OCI-M1 (cell line): ENCODE measurements at regions not wholly inside any gene's neighbourhood (a gene's known extent, or its start where the extent isn't known, plus 50 kb on each side); places are given as distances from the start of the nearest gene placed in this dataset.

Experiments
- DNase-seq: peaks from one replicate; lab custom pipeline; 2025; lab: John Stamatoyannopoulos, UW

- no peak for DNase-seq
These were observed 389.6 kb downstream of the YTHDC2 start for GRCh38 chr5:113902917-113903660.

GRCh38 chr5:113909782-113910181 is 396.3 kb downstream of the YTHDC2 start:
- DNase-seq: no peak

- no peak for DNase-seq
These were observed 404.5 kb downstream of the YTHDC2 start for GRCh38 chr5:113917997-113918396.

GRCh38 chr5:113922343-113922742 is 408.8 kb downstream of the YTHDC2 start:
- DNase-seq: no peak

- no peak for DNase-seq
These were observed 422.0 kb downstream of the YTHDC2 start for GRCh38 chr5:113935453-113935852.

GRCh38 chr5:113937301-113937700 is 423.8 kb downstream of the YTHDC2 start:
- no peak for DNase-seq

GRCh38 chr5:113939988-113940387 is 421.9 kb upstream of the KCNN2 start:
- no peak for DNase-seq

GRCh38 chr5:113950186-113950585 is 411.7 kb upstream of the KCNN2 start:
- DNase-seq: no peak

GRCh38 chr5:113965225-113965624 is 396.6 kb upstream of the KCNN2 start:
- no peak for DNase-seq

GRCh38 chr5:113969901-113970300 is 392.0 kb upstream of the KCNN2 start:
- DNase-seq: no peak

- no peak for DNase-seq
These were observed 390.4 kb upstream of the KCNN2 start for GRCh38 chr5:113971454-113971853.

GRCh38 chr5:113974976-113975375 is 386.9 kb upstream of the KCNN2 start:
- DNase-seq: no peak

GRCh38 chr5:113984928-113985327 is 376.9 kb upstream of the KCNN2 start:
- no peak for DNase-seq

- DNase-seq: no peak
These were observed 376.4 kb upstream of the KCNN2 start for GRCh38 chr5:113985505-113985904.

GRCh38 chr5:113989278-113989912 is 372.5 kb upstream of the KCNN2 start:
- DNase-seq: no peak

GRCh38 chr5:113989913-113990305 is 372.0 kb upstream of the KCNN2 start:
- no peak for DNase-seq

- no peak for DNase-seq
These were observed 360.8 kb upstream of the KCNN2 start for GRCh38 chr5:114001076-114001475.

- no peak for DNase-seq
These were observed 355.3 kb upstream of the KCNN2 start for GRCh38 chr5:114006582-114006981.

- DNase-seq: no peak
These were observed 354.2 kb upstream of the KCNN2 start for GRCh38 chr5:114007678-114008077.

GRCh38 chr5:114010362-114010761 is 351.5 kb upstream of the KCNN2 start:
- no peak for DNase-seq

- DNase-seq: no peak
These were observed 343.7 kb upstream of the KCNN2 start for GRCh38 chr5:114018186-114018585.

- DNase-seq: no peak
These were observed 323.1 kb upstream of the KCNN2 start for GRCh38 chr5:114038756-114039155.

GRCh38 chr5:114050087-114050486 is 311.8 kb upstream of the KCNN2 start:
- DNase-seq: no peak

GRCh38 chr5:114053372-114053771 is 308.5 kb upstream of the KCNN2 start:
- DNase-seq: no peak
